ENCODE measurements at regions not wholly inside any gene's neighbourhood (a gene's known extent, or its start where the extent isn't known, plus 50 kb on each side); places are given as distances from the start of the nearest gene placed in this dataset.

- TF ChIP-seq, protein P1, sequence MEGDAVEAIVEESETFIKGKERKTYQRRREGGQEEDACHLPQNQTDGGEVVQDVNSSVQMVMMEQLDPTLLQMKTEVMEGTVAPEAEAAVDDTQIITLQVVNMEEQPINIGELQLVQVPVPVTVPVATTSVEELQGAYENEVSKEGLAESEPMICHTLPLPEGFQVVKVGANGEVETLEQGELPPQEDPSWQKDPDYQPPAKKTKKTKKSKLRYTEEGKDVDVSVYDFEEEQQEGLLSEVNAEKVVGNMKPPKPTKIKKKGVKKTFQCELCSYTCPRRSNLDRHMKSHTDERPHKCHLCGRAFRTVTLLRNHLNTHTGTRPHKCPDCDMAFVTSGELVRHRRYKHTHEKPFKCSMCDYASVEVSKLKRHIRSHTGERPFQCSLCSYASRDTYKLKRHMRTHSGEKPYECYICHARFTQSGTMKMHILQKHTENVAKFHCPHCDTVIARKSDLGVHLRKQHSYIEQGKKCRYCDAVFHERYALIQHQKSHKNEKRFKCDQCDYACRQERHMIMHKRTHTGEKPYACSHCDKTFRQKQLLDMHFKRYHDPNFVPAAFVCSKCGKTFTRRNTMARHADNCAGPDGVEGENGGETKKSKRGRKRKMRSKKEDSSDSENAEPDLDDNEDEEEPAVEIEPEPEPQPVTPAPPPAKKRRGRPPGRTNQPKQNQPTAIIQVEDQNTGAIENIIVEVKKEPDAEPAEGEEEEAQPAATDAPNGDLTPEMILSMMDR (IDR thresholded peaks at IDR 0.05) = no peak
- no peak for TF ChIP-seq POLR2A (IDR thresholded peaks at IDR 0.05)
Observed at GRCh38 chr10:63887600-63888370, 366.6 kb downstream of the REEP3 start.

Data from body of pancreas (tissue), 4 donors.